ENCODE measurements at regions not wholly inside any gene's neighbourhood (a gene's known extent, or its start where the extent isn't known, plus 50 kb on each side); places are given as distances from the start of the nearest gene placed in this dataset.
"Not testable (repeated sequence)": the region's sequence is repeated elsewhere in the genome, so short reads cannot be mapped to it uniquely, and the experiment has no call there.

- not testable (repeated sequence) for DNase-seq (ENCODE audit: low spot score)
Measured at GRCh38 chr3:177394231-177395024, 197.1 kb upstream of the TBL1XR1 start.

- DNase-seq (ENCODE audit: low spot score): no peak
Measured at GRCh38 chr3:177396733-177397132, 199.5 kb upstream of the TBL1XR1 start.

GRCh38 chr3:177401375-177401774 is 204.1 kb upstream of the TBL1XR1 start:
- DNase-seq (ENCODE audit: low spot score): no peak

- no peak for DNase-seq (ENCODE audit: low spot score)
Measured at GRCh38 chr3:177402533-177402932, 205.3 kb upstream of the TBL1XR1 start.

- DNase-seq (ENCODE audit: low spot score): no peak
Measured at GRCh38 chr3:177405191-177405672, 207.9 kb upstream of the TBL1XR1 start.

GRCh38 chr3:177410730-177411129 is 213.4 kb upstream of the TBL1XR1 start:
- DNase-seq (ENCODE audit: low spot score): no peak

- no peak for DNase-seq (ENCODE audit: low spot score)
Measured at GRCh38 chr3:177411201-177411600, 213.9 kb upstream of the TBL1XR1 start.

GRCh38 chr3:177412677-177413170 is 215.4 kb upstream of the TBL1XR1 start:
- DNase-seq (ENCODE audit: low spot score): not testable (repeated sequence)

GRCh38 chr3:177414093-177414492 is 216.8 kb upstream of the TBL1XR1 start:
- no peak for DNase-seq (ENCODE audit: low spot score)

GRCh38 chr3:177418787-177419186 is 221.5 kb upstream of the TBL1XR1 start:
- DNase-seq (ENCODE audit: low spot score): no peak

GRCh38 chr3:177419904-177420601 is 222.8 kb upstream of the TBL1XR1 start:
- no peak for DNase-seq (ENCODE audit: low spot score)

- no peak for DNase-seq (ENCODE audit: low spot score)
Measured at GRCh38 chr3:177420651-177421480, 223.6 kb upstream of the TBL1XR1 start.

- no peak for DNase-seq (ENCODE audit: low spot score)
Measured at GRCh38 chr3:177421481-177421785, 224.2 kb upstream of the TBL1XR1 start.

- DNase-seq (ENCODE audit: low spot score): no peak
Measured at GRCh38 chr3:177424521-177424920, 227.2 kb upstream of the TBL1XR1 start.

- DNase-seq (ENCODE audit: low spot score): no peak
Measured at GRCh38 chr3:177425042-177425441, 227.8 kb upstream of the TBL1XR1 start.

GRCh38 chr3:177426106-177426877 is 229.0 kb upstream of the TBL1XR1 start:
- DNase-seq (ENCODE audit: low spot score): no peak

- no peak for DNase-seq (ENCODE audit: low spot score)
Measured at GRCh38 chr3:177426878-177427495, 229.7 kb upstream of the TBL1XR1 start.

- no peak for DNase-seq (ENCODE audit: low spot score)
Measured at GRCh38 chr3:177427540-177427939, 230.3 kb upstream of the TBL1XR1 start.

- DNase-seq (ENCODE audit: low spot score): no peak
Measured at GRCh38 chr3:177429079-177429478, 231.8 kb upstream of the TBL1XR1 start.

GRCh38 chr3:177429771-177430170 is 232.5 kb upstream of the TBL1XR1 start:
- no peak for DNase-seq (ENCODE audit: low spot score)

GRCh38 chr3:177430653-177431052 is 233.4 kb upstream of the TBL1XR1 start:
- DNase-seq (ENCODE audit: low spot score): no peak

Measured in pons (tissue), 1 donor.